GM12864 (cell line): ENCODE measurements at regions not wholly inside any gene's neighbourhood (a gene's known extent, or its start where the extent isn't known, plus 50 kb on each side); places are given as distances from the start of the nearest gene placed in this dataset.

ENCODE experiments used
- DNase-seq: peaks from one replicate; pipeline ENCODE4 v3.0.0-alpha.2; 2011; ENCODE audit warnings: low read depth
- H3K4me3 ChIP-seq: 2 replicates; pipeline ENCODE4 v1.5.1; 2011; ENCODE audit warnings: mild to moderate bottlenecking, low read depth, low read length, control low read depth
- CTCF ChIP-seq: IDR thresholded peaks from 2 replicates; pipeline ENCODE4 v1.5.1; 2011; ENCODE audit warnings: low read depth, mild to moderate bottlenecking, moderate library complexity, low read length, control low read depth, inconsistent platforms; ENCODE audit errors: missing control alignments

GRCh38 chr11:60625262-60625661, 74.2 kb upstream of the MS4A8 start:
- no peak for DNase-seq
- no peak overlapping the region for H3K4me3 ChIP-seq
- peak; percentile 38 for TF ChIP-seq CTCF

GRCh38 chr11:60629399-60629798, 70.0 kb upstream of the MS4A8 start:
- DNase-seq, result no peak
- H3K4me3 ChIP-seq, result no peak overlapping the region
- no peak for TF ChIP-seq CTCF

- no peak for DNase-seq
- no peak for TF ChIP-seq CTCF
- no peak overlapping the region for H3K4me3 ChIP-seq
These were observed 67.5 kb upstream of the MS4A8 start for GRCh38 chr11:60631944-60632343.

- DNase-seq, result no peak
- no peak overlapping the region for H3K4me3 ChIP-seq
- no peak for TF ChIP-seq CTCF
These were observed 65.8 kb upstream of the MS4A8 start for GRCh38 chr11:60633645-60634044.

- no peak for DNase-seq
- H3K4me3 ChIP-seq, result no peak overlapping the region
- TF ChIP-seq CTCF, result peak; percentile 70
These were observed 65.3 kb upstream of the MS4A8 start for GRCh38 chr11:60634126-60634525.

- TF ChIP-seq CTCF, result no peak
- no peak for DNase-seq
- H3K4me3 ChIP-seq, result no peak overlapping the region
These were observed 57.5 kb upstream of the MS4A8 start for GRCh38 chr11:60641940-60642339.

GRCh38 chr11:60647087-60647486, 52.3 kb upstream of the MS4A8 start:
- H3K4me3 ChIP-seq, result no peak overlapping the region
- no peak for TF ChIP-seq CTCF
- DNase-seq, result no peak
